HFF-Myc (cell line): ENCODE measurements at regions not wholly inside any gene's neighbourhood (a gene's known extent, or its start where the extent isn't known, plus 50 kb on each side); places are given as distances from the start of the nearest gene placed in this dataset.

Experiments
- DNase-seq: peaks from one replicate; pipeline ENCODE4 v3.0.0-alpha.2; 2011; ENCODE audit warnings: low read depth; ENCODE audit errors: extremely low read depth
- H3K4me3 ChIP-seq: replicated peaks from 2 replicates; pipeline ENCODE4 v1.5.1; 2011; ENCODE audit warnings: low read depth, mild to moderate bottlenecking, control low read depth, low read length
- CTCF ChIP-seq: IDR thresholded peaks from 2 replicates; pipeline ENCODE4 v1.5.1; 2012; ENCODE audit warnings: mild to moderate bottlenecking, low read depth, low read length, control low read depth; ENCODE audit errors: missing control alignments

GRCh38 chr3:72386327-72387000 is 461.8 kb downstream of the SHQ1 start:
- H3K4me3 ChIP-seq = no peak overlapping the region
- TF ChIP-seq CTCF = no peak
- no peak for DNase-seq

DNA sequence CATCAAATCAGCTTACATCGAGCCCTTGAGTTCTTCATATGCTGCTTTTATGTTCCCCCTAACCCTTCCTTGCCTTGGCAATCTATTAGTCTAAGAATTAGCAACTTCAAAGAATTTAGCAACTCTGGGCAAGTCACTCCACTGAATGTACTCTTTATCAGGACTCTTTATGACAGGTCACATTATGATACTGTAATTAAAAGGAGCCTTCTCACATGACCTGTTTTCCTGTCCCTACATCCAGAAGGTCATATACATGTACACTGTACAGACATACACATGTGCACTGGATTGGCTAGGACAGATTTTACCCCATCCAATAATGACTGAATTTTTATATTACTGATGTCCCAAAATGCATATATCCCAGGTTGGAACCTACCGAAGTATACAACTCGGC is 463.1 kb downstream of the SHQ1 start:
- no peak overlapping the region for H3K4me3 ChIP-seq
- TF ChIP-seq CTCF = no peak

GRCh38 chr3:72384602-72385001 is 463.6 kb downstream of the SHQ1 start:
- H3K4me3 ChIP-seq = no peak overlapping the region
- TF ChIP-seq CTCF = no peak

More for the DNA sequence above, 463.1 kb downstream of the SHQ1 start:
- no peak for DNase-seq

GRCh38 chr3:72383883-72384282 is 464.4 kb downstream of the SHQ1 start:
- no peak for TF ChIP-seq CTCF
- H3K4me3 ChIP-seq = no peak overlapping the region
- no peak for DNase-seq

More at GRCh38 chr3:72384602-72385001, 463.6 kb downstream of the SHQ1 start:
- no peak for DNase-seq

GRCh38 chr3:72383230-72383629 is 465.0 kb downstream of the SHQ1 start:
- TF ChIP-seq CTCF = no peak
- H3K4me3 ChIP-seq = no peak overlapping the region
- DNase-seq = no peak

- no peak for DNase-seq
- TF ChIP-seq CTCF = no peak
These were observed 465.8 kb downstream of the SHQ1 start for GRCh38 chr3:72382460-72382859.

DNA sequence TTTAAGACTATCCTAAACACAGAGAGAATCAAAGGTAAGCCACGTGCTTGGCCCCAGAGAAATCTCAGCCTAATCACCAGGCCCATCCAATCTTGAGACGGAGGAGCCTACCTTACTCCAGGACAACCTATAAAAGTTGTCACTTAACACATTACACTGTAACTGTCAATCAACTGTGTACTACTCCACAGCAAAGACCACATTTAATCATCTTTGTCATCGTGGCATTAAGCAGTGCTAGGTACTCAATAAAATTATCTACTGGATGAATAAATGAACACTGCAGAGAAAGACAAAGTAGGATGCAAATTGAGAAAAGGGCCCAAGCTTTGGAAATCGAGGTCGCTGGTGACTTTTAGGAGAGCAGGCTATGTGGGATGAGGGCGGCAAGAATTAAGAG is 466.7 kb downstream of the SHQ1 start:
- no peak for DNase-seq
- no peak for TF ChIP-seq CTCF
- no peak overlapping the region for H3K4me3 ChIP-seq

More at GRCh38 chr3:72382460-72382859, 465.8 kb downstream of the SHQ1 start:
- H3K4me3 ChIP-seq = no peak overlapping the region
